Tibial artery (tissue), 4 donors: ENCODE measurements at regions not wholly inside any gene's neighbourhood (a gene's known extent, or its start where the extent isn't known, plus 50 kb on each side); places are given as distances from the start of the nearest gene placed in this dataset.
A peak's percentile ranks its signal among the peaks of the same experiment; 100 is the strongest.

Source experiments
- DNase-seq, 2 donors: peaks; one replicate each; pipeline ENCODE4 v3.0.0-alpha.2; 2019
- H3K27ac ChIP-seq, 2 donors: fragments of 200-600 bp; sonication (generic) in 1 of 2; 1 replicate in 1 of 2; 2 replicates in 1 of 2; pipeline ENCODE4 v1.5.1; 2018 to 2019; ENCODE audit warnings: mild to moderate bottlenecking in 1 of 2
- H3K27me3 ChIP-seq, 2 donors: fragments of 200-600 bp; sonication (generic) in 1 of 2; one replicate each; pipeline versions ENCODE4 v1.5.1 to v1.6.0; 2016 to 2019
- H3K36me3 ChIP-seq, 3 donors: fragments of 200-600 bp; sonication (generic) in 2 of 3; one replicate each; pipeline ENCODE4 v1.5.1; 2016 to 2019; ENCODE audit warnings: mild to moderate bottlenecking in 2 of 3
- H3K4me1 ChIP-seq, 4 donors: fragments of 200-600 bp; sonication (generic) in 2 of 4; 1 replicate in 3 of 4; 2 replicates in 1 of 4; pipeline ENCODE4 v1.5.1; 2016 to 2019
- H3K4me3 ChIP-seq, 2 donors: fragments of 200-600 bp; sonication (generic) in 1 of 2; 1 replicate in 1 of 2; 2 replicates in 1 of 2; pipeline ENCODE4 v1.5.1; 2018 to 2019; ENCODE audit warnings: mild to moderate bottlenecking in 2 of 2
- H3K9me3 ChIP-seq, 3 donors: fragments of 200-600 bp; sonication (generic) in 1 of 3; one replicate each; pipeline ENCODE4 v1.5.1; 2016 to 2019
- CTCF ChIP-seq, 2 experiments: fragments of 200-600 bp in 1 of 2; fragments of 450-650 bp in 1 of 2; IDR thresholded peaks; one replicate each; pipeline ENCODE4 v1.5.1; 2017 to 2019; ENCODE audit warnings: antibody characterized with exemption in 2 of 2, mild to moderate bottlenecking in 1 of 2, moderate library complexity in 1 of 2
- intact Hi-C: fragments of 100-400 bp; cut with DNase I; formaldehyde crosslinking; loops from one replicate; pipeline ENCODE4 v1.15.0; 2023; ENCODE audit warnings: low total_unique reads

DNA sequence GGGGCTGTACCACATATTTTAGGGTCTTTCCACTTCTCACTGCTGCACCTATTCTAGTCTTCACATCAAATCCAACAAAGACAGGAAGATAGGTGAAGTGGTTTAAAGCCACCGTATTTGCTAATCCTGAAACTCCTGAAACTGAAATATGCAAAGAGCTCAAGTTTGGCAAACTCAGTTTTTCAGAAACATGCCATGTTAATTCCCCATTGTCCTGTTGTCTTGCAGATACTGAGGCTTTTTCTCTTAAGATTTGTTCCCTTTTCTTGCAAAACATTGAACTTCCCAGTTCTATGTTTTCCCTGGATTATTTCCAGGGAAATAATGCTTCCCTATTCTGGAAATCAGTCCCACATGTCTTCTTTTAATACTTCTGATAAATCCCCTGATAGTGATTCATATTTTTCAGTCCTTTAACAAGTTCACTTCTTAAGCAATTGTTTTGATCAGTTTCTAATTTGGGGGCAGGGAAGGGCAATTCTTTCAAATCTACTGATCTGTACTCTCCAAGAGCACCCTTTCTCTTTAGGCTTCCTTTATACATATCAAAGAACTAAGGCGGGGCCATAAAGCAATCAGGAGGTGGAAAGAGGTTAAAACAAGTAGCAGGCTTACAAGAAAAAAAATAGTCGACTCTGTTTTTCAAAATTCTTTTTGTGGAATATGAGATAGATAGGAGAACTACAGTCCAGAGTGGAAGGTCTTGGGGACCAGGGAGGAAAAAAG is 648.5 kb downstream of the BNC2 start:
- no peak for DNase-seq
- no peak for TF ChIP-seq CTCF (IDR thresholded peaks at IDR 0.05)
- Histone ChIP-seq H3K4me1 (peaks cover 0 to 16% (median 0%) of the 10 kb centered on the region in 4 donors), H3K36me3 (no peaks in the 10 kb centered on the region), H3K9me3 (no peaks in the 10 kb centered on the region), H3K27ac (no peak overlapping the region), H3K27me3 (no peaks in the 10 kb centered on the region), H3K4me3 (no peak overlapping the region)
- intact Hi-C loops = no loop called here

GRCh38 chr9:16223074-16223871 is 647.2 kb downstream of the BNC2 start:
- Histone ChIP-seq H3K4me3 (no peak overlapping the region), H3K27ac (no peak overlapping the region), H3K27me3 (no peaks in the 10 kb centered on the region), H3K4me1 (peaks cover 0 to 14% (median 0%) of the 10 kb centered on the region in 4 donors), H3K9me3 (no peaks in the 10 kb centered on the region), H3K36me3 (no peaks in the 10 kb centered on the region)
- no peak for TF ChIP-seq CTCF (IDR thresholded peaks at IDR 0.05)
- intact Hi-C loops = no loop called here
- no peak for DNase-seq

DNA sequence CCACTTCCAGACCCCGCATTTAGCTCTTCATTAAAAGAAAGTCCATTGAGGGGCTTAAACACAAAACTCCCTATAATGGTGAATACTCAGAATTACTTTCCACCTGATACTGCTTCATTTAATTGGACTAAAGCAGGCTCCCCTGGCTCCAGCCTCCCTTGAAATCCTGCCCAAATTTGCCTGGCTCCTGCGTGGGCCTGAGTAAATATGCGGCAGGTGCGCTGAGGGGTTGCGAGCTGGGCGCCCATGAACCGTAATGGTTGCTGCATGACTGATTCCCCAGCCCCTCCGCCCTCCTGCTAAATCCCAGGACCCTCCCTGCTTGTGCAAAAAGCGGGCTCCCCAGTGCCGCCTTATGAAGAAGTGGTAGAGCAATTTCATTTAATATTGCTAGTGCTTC is 639.7 kb downstream of the BNC2 start:
- Histone ChIP-seq H3K4me3 (no peak overlapping the region), H3K27ac (no peak overlapping the region), H3K27me3 (no peaks in the 10 kb centered on the region), H3K4me1 (no peaks in the 10 kb centered on the region), H3K9me3 (peaks cover 0 to 12% (median 0%) of the 10 kb centered on the region in 3 donors), H3K36me3 (no peaks in the 10 kb centered on the region)
- no peak for TF ChIP-seq CTCF (IDR thresholded peaks at IDR 0.05)
- intact Hi-C loops = no loop called here
- no peak for DNase-seq

- H3K4me1 ChIP-seq = no peaks in the 10 kb centered on the region
- H3K27ac ChIP-seq = no peak overlapping the region
- H3K27me3 ChIP-seq = no peaks in the 10 kb centered on the region
- H3K9me3 ChIP-seq = peaks cover 0 to 12% (median 0%) of the 10 kb centered on the region in 3 donors
- H3K4me3 ChIP-seq = no peak overlapping the region
- no peak for TF ChIP-seq CTCF (IDR thresholded peaks at IDR 0.05)
- intact Hi-C loops = no loop called here
- H3K36me3 ChIP-seq = no peaks in the 10 kb centered on the region
- peak in 1 of 2 donors; percentile 58 for DNase-seq
Measured at GRCh38 chr9:16236311-16236710, 634.2 kb downstream of the BNC2 start.

DNA sequence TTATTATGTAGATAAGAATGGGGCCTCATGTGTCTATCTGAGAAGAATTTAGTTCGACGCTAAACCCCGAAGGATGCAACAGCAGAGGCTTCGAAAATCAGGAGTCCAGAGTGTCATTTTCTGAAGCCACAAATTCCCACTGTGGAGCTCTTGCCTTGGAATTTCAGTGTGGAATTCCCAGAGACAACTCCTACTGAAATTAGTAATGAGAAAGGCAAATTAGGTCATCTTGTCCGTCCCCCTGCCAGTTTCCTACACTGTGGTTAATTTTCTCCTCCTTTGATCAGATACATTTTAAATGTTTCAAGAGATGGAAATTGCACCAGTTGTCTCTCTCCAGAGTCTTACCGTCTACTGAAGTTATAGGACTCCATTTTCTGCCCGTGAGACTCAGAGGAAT is 633.6 kb downstream of the BNC2 start:
- Histone ChIP-seq H3K27ac (no peak overlapping the region), H3K27me3 (no peaks in the 10 kb centered on the region), H3K4me3 (no peak overlapping the region), H3K4me1 (no peaks in the 10 kb centered on the region), H3K9me3 (peaks cover 0 to 12% (median 0%) of the 10 kb centered on the region in 3 donors), H3K36me3 (no peaks in the 10 kb centered on the region)
- TF ChIP-seq CTCF (IDR thresholded peaks at IDR 0.05) = no peak
- intact Hi-C loops = no loop called here
- DNase-seq = no peak
